GM19395 (cell line): ENCODE measurements at regions not wholly inside any gene's neighbourhood (a gene's known extent, or its start where the extent isn't known, plus 50 kb on each side); places are given as distances from the start of the nearest gene placed in this dataset.

ENCODE experiments used
- ATAC-seq: cut with Tn5 transposase; IDR thresholded peaks from one replicate; pipeline ENCODE4 v1.9.1; 2021; ENCODE audit warnings: mild to moderate bottlenecking, moderate library complexity; ENCODE audit not compliant: unreplicated experiment

DNA sequence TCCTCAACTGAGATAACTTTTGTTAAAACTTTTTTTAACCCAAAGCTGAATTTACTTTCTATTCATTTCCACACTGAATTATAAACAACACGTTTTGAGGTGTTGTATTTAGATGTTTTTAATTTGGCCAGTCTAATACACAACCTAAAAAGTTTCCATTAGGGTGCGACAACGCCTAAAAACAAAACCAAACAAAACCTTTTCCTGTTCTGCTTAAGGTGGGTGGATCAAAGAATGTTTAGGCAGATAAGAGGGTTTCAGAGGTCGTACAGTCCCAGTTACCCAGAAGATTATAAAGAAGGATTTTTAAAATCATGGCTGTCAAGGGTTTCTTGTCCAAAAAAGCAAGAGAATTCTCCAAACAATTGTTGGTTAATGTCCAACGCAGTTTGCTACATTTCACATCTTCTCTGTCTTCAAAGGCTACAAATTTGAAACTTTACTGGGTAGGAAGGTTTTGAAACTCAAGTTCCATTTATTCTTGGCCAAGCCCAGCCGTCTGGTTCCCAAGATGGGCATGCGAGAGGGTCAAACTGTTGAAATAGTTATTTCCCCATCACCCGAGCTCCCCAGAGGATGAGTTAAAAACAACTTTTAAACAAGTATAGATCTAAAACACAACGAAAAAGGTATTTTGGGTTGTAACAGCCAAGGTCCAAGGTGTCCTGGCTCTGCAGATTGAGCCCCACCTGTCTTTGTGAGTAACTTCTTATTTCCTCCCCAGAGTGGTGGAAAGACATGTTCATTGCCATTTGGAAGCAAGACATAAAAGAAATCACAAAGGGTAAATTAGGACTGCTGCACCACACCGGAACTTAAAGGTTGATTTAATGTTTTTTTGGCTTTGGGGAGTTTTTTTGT, 122.8 kb upstream of the MAP3K1 start:
- no peak for ATAC-seq

DNA sequence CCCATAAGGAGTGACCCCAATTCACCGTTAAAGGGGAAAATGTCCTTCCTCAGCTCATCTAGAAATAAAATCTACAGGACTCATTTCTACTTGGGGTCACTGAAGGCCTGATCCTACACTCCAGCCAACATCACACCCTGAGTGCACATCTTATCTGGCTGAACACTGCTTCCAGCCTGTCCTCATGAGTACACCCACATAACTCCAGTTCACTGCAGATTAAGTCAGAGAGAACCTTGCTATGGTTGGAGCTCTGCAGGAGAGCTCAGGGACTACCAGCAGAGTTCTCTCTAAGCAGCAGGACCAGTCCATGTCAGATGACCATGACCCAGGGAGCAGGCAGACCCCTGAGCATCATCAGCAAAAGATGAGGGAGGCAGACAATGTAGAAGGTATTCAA, 126.9 kb upstream of the MAP3K1 start:
- no peak for ATAC-seq

DNA sequence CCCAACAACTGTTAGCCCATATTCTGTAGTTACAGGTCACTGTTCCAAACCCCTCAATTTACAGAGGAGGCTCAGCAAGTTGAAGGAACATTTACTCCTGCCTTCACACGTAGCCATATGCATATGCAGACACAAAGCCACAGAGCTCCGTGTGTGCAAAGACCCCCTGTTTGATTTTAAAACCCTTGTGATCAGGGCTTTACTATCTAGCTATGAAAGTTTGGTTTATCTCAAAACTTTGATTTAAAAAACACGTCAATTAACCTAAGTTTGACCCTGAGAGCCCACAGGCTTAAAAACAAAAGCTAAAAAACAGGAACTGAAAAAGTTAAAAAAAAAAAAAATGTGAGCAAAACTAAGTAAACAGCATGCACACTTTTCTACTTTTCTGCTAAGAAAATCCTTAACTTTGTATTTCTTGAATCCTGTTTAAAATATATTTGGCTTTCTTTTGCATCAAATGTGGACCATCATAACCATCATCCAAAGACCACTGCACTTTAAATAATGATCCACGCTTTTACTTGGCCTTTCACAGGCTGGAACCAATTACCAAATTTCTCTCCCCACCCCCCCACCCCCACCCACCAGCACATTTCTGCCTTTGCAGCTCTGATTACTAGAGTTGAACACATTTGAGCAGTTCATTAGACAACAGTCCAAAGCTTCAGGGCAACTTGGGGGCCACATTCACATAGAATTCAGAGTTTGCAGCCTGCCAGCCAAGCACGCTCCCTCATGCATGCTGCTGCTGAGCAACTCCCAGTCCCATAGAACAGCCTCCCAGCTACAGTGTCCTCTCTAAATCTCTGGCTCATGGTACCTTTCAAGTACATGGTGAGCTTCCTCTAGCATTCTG, 128.8 kb upstream of the MAP3K1 start:
- peak; percentile 76 for ATAC-seq

DNA sequence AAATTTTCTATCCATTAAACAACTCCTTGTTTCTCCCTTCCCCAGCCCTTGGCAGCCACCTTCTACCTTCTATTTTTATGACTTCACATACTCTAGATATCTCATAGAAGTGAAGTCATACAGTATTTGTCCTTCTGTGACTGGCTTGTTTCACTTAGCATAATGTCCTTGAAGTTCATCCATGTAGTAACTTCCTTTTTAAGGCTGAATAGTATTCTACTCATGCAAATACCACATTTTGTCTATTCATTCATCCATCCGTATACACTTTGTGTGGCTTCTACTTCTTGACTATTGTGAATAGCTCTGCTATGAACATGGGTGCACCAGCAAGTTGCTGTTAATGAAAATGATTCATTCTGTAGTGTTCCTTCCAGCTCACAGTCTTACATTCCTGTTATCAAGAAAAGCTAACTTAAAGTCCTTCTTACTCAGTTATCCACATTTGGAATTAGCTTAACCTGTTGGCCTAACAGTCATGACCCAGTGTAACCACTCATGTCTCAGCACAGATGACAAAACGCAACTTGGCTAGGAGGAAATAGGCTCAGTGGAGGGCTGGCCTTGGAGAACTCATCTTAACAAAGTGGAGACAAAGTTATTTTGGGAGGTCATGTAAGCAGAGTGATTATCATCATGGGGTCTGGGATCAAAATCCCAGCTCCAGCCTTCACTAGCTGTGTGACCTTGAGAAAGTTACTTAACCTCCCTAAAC, 129.7 kb upstream of the MAP3K1 start:
- ATAC-seq = peak; percentile 17

DNA sequence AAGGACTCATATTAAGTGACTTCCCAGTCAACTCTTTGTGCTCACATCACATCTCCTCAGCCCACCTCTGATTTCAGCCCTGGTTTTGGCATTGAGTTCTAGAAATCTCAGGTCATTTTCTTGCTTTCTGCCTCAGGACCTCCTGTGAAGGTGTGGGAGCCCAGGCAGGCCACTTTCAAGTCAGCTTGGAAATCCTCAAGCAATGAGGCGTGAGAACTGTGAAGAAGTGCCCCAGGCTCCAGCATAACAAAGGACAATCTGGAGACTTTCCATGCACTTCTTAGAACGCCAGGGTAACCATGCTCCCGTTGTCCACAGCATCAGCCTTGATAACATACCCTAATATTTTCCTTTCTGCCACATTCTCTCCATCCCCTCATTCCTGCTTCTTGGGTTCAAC, 131.2 kb upstream of the MAP3K1 start:
- no peak for ATAC-seq

DNA sequence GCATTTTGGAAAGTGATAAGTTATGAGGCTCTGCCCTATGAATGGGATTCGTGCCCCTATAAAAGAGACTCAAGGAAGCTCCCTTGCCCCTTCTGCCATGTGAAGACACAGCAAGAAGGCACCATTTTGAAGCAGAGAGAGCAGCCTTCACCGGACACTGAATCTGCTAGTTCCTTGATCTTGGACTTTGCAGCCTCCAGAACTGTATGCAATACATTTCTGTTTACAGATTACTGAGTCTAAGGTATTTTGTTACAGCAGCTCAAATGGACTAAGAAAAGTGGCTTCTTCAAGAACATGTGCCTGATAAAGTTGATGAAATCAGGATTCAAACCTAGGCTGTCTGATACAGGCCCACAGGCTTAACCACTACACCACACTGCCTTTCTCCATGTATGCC, 131.6 kb upstream of the MAP3K1 start:
- ATAC-seq = no peak

DNA sequence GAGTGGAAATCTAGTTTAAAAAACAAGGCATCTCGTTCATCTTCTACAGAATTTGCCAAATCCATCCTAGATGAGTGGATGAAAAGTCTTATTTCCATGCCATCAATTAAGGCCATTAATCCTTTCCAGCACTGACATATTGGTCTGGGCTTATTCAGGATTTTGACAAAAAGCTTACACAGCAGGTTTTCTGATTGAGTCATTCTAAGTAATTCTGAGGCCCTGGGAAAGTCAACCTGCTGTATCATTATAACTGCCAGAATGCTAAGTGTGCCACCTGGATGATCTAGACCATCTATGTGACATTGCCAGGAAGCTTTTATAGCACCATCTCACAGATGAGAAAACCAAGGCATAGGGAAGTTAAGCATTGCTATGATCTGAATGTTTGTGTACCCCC, 132.1 kb upstream of the MAP3K1 start:
- ATAC-seq = no peak

DNA sequence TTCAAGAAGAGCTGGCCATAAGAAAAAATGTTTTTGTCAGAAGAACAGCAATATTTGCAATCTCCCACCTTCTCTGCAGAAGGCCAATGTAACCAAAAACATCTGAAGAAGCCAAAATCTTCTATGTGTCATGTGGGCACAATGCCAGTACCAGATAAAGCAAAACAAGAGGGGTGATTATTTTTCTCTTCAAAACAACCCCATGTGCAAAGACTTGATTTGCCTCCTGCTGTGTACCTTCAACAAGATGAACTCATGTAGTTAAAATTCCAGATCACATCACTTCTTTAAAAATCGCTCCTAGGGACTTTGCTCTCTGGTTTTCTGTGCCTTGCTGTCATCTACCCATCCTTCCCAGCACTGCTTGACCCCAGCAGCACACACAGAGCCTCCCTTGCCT, 134.0 kb upstream of the MAP3K1 start:
- no peak for ATAC-seq

DNA sequence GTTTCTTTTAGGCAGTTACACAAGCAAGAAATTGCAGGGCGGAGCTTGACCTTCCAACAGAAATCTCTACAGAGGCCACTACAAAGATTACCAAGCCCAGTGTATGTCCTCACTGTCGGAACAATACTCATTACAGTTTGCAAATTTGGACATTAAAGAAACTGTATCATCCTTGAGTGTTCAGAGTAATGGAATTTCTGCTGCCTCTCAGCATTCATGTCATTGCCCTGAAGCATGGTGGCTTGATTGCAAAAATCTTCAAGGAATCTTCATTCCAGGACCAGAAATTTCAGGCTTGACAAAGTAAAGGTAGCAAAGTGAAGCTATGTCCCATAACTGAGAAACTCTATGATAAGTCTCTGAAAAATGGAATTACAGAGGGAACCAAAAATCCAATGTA, 134.6 kb upstream of the MAP3K1 start:
- no peak for ATAC-seq

DNA sequence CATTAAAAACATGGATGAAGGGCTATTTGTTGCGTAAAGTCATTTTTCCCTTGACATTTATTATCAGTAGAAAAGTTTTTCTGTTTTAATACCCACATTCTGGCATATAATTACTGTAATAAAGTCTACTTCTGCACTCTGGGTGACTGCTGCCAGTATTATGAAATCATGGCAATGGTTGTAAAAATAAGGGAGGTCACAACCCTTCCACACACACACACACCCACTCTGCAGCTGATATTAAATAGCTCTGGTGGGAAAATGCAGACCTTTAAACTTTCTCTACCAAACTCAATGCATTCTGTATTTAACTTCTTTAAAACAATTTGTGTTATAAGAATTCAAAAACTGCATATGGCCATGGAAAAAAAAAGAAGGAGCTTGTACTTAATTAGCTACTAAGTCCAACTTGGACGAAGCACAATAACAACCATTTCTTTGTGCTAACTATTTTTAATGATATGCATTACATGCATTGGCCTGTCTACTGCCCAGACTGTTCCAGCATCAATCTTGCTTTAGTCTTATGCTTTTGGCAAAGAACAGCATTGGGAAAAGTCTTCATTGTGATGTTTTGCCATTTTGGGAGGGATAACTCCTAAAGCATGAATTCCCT, 137.6 kb upstream of the MAP3K1 start:
- ATAC-seq = no peak

DNA sequence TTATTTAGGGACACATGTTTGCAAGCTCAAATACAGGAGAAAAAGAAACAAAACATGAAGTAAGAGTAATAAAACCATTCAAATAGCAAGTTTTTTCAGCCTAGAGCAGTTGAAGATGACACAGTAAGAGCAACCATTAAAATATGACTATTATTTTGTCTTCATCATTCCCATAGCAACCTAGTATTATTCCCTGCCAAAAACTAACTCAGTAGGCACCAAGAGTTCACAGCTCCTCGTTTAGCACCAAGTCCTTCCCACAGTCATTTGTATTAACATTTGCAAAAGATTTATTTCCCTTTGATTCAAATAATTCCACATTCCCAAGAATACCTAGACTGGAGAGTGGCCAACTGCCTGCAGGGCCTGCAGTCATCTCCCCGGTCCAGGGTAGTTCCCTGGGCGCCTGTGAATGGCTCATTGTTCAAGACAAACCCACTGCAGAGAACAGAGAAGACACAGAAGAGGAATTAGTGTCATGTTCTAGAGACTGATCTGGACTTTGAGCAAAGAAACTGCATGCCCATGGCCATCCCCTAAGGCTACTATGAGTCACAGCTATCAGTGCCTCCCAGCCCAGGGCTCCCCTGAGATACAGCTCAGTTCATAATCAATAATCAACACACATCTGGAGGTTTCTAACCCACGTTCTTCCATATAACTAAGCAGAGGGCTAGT, 139.1 kb upstream of the MAP3K1 start:
- ATAC-seq = no peak

DNA sequence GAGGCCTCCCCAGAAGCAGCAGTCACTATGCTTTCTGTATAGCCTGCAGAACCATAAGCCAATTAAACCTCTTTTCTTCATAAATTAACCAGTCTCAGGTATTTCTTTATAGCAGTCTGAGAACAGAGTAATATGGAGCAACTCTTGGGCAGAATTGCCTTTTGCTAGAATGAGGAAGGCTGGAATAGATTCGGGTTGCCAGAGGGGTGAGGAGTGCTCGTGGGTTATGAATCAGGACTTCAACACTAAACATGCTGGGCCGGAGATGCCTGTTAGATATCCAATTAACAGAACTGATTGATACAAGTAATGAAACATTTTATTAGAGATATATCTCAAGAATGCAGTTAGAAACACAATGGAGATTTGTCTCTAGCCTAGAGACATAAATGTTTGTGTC, 140.9 kb upstream of the MAP3K1 start:
- ATAC-seq = no peak

DNA sequence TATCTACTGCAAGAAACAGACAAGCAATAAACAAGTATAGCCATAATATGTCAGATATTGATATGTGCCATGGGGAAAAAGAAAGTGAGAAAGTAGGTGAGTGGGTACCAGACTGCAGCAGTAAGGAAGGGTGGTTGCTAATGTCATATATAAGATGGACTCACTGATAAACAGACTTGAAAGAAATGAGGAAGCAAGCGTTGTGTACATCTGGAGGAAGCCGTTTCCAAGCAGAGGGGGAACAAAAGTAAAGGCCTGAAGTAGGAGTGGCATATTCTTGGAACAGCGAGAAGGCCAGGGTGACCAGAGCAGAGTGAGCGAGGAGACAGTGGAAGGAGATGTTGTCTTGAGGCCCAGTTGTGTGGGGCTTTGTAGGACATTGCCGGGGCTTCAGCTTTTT, 142.2 kb upstream of the MAP3K1 start:
- ATAC-seq = no peak

DNA sequence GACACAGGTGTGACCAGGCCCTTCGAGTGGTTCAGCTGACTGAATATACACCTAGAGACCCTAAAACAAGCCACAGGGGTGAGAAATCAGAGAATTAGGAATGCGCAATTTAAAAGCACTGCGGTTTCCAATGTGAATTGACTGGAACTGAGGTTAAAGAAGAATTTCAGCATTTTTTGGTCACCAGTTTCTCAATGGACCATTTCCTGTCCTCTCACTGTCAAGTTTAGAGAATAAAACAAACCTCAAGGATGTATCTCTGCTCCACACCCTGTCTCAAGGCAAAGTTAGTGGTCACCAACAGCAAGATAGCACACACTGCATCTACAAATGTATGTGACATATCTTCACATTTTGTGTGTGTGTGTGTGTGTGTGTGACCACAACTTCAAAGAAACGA, 143.8 kb upstream of the MAP3K1 start:
- no peak for ATAC-seq

DNA sequence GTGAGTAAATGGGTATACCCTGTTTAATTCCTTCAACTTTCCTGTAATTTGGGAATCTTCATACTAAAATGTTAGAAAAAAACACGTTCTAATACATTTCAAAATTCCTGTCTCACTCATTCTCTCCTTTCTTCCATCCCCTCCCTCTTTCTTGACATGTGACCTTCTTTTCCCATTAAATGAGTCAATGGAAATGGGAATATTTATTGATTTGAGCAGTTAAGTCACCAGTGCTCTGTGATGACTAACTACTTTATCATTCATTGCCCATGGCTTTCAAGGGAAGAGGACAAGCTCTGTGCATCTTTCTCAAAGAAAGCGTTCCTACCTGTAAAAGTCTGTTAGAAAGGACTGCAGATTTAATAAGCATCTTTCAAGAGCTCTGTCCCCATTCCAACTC, 144.4 kb upstream of the MAP3K1 start:
- no peak for ATAC-seq

DNA sequence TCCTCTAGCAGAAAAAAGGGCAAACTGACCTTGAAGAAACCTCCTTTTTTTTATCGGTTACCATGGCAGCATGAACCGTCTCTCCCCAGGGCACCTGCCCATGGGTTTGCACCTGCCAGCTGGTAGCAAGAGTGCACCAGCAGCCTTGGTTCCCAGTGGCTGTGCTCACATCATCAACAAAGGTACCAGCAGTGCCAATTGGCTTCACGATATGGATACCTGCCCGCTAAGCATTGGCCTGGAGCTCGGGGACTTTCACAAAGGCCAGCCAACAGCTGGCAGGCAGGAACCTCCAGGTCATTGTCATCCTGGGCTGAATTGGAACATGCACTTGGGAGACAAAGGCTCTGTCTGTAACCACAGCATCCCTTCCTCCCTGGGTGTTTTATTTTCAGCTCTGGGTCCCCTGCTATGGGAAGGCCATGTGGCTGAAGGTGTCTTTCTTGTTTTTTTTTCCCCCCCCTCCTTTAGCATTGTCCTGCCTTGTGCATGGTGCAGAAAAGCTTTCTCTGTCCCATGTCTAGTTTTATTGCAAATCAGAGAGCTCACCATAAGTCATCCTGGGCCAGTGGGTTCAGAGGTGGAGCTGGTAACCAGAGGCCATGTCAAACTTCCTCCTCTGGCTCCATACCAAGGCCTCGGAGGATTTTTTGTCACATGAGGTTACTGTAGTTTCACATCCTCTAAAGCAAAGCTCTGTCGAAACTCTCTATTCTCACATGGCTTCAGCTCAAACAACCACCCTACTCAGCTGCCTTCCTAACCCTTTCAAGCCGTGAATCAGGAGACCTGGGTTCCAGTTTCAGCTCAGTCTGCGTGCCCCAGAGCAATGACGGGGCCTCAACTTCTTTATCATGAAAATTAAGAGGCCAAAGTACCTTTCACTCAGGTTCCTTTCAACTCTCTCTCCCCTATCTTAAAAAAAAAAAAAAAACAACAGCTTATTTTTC, 145.5 kb upstream of the MAP3K1 start:
- peak; percentile 100 for ATAC-seq

DNA sequence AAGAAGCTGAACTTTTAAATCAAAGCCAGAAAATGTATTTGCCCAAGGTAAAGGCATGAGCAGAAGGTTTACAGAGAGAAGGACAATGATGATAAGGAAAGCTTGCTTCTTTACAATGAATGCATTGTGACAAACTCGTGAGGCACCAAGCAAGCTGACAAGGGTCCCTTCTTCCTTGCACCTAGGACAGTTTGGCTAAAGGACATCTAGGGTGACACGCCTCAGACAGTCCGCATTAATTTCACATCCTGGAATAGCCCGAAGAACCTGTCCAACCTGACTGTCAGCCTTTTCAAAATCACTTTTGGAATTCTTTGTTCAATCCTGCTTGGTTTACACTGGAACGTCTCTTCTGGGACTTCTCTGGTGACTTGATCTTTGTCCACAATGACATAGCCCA, 146.4 kb upstream of the MAP3K1 start:
- ATAC-seq = no peak

DNA sequence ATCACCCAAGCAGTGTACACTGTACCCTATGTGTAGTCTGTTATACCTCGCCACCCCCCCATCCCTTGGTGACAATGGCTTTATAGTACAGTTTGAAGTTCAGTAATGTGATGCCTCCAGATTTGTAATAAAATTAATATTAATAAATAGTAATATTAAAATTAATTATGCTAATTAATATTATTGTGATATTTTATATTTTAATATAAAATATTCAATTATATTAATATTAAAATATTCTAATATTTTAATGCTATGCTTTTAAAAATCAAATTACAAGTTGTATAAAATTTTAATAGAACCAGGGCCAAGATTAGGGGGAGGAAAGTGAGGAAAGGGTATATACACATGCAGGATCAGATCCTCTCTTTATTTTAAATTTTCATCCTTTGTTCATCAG, 147.7 kb upstream of the MAP3K1 start:
- no peak for ATAC-seq

DNA sequence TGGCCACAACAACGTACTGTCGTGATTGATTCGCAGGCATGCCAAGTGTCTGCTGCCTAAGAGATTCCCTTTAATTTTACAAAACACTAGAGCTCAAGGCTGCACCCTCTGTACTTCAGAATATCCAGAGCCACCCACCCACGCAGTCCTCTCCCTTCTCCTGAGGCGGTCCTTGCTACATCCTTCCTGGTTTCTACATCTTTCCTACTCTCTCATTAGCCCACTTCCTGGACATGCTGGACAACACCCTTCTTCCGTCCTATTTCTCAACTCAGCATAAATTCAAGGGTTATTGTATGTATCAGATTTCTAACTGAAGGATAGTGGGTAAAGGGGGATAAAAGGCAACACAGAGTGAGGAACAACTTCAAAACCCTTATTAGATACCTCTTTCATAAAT, 148.4 kb upstream of the MAP3K1 start:
- ATAC-seq = no peak
